Ishikawa (cell line): ENCODE measurements at regions not wholly inside any gene's neighbourhood (a gene's known extent, or its start where the extent isn't known, plus 50 kb on each side); places are given as distances from the start of the nearest gene placed in this dataset.

Experiments used
- CEBPB ChIP-seq: IDR thresholded peaks from 2 replicates; pipeline ENCODE4 v1.6.1; 2012
- CREB1 ChIP-seq: IDR thresholded peaks from 2 replicates; pipeline ENCODE4 v1.6.1; 2012; ENCODE audit warnings: low read depth
- EGR1 ChIP-seq: IDR thresholded peaks from 2 replicates; pipeline ENCODE4 v1.6.1; 2012
- EP300 ChIP-seq: IDR thresholded peaks from 2 replicates; pipeline ENCODE4 v1.6.1; 2012; ENCODE audit warnings: borderline replicate concordance
- FOXM1 ChIP-seq: IDR thresholded peaks from 2 replicates; pipeline ENCODE4 v1.6.1; 2012; ENCODE audit warnings: low read depth, borderline replicate concordance
- NFIC ChIP-seq: IDR thresholded peaks from 2 replicates; pipeline ENCODE4 v1.6.1; 2012
- RAD21 ChIP-seq: IDR thresholded peaks from 2 replicates; pipeline ENCODE4 v1.6.1; 2012; ENCODE audit warnings: low read depth
- REST ChIP-seq: IDR thresholded peaks from 2 replicates; pipeline ENCODE4 v1.6.1; 2012; ENCODE audit warnings: low read depth, mild to moderate bottlenecking
- TAF1 ChIP-seq: IDR thresholded peaks from 2 replicates; pipeline ENCODE4 v1.6.1; 2012; ENCODE audit warnings: low read depth, mild to moderate bottlenecking
- TEAD4 ChIP-seq: IDR thresholded peaks from 2 replicates; pipeline ENCODE4 v1.6.1; 2012
- YY1 ChIP-seq: IDR thresholded peaks from 2 replicates; pipeline ENCODE4 v1.6.1; 2012; ENCODE audit warnings: low read depth
- TF ChIP-seq, protein P1 (sequence below): IDR thresholded peaks from 2 replicates; pipeline ENCODE4 v1.6.1; 2012

GRCh38 chr2:239642406-239643004 is 241.7 kb upstream of the HDAC4 start:
- no peak for TF ChIP-seq TEAD4
- TF ChIP-seq CEBPB, result no peak
- no peak for TF ChIP-seq FOXM1
- TF ChIP-seq RAD21, result no peak
- TF ChIP-seq REST, result no peak
- TF ChIP-seq, protein P1, sequence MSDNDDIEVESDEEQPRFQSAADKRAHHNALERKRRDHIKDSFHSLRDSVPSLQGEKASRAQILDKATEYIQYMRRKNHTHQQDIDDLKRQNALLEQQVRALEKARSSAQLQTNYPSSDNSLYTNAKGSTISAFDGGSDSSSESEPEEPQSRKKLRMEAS, result no peak
- no peak for TF ChIP-seq EP300
- no peak for TF ChIP-seq TAF1
- no peak for TF ChIP-seq EGR1
- TF ChIP-seq YY1, result no peak
- no peak for TF ChIP-seq NFIC
- TF ChIP-seq CREB1, result no peak
